GF-D8 (cell line): ENCODE measurements at regions not wholly inside any gene's neighbourhood (a gene's known extent, or its start where the extent isn't known, plus 50 kb on each side); places are given as distances from the start of the nearest gene placed in this dataset.

Experiments
- DNase-seq: peaks from one replicate; lab custom pipeline; 2025; lab: John Stamatoyannopoulos, UW

- DNase-seq: no peak
Observed at GRCh38 chr4:3704669-3705068, 61.5 kb upstream of the ADRA2C start.

- no peak for DNase-seq
Observed at GRCh38 chr4:3703677-3704521, 62.3 kb upstream of the ADRA2C start.

- no peak for DNase-seq
Observed at GRCh38 chr4:3703343-3703676, 62.9 kb upstream of the ADRA2C start.

- DNase-seq: no peak
Observed at GRCh38 chr4:3702561-3703221, 63.5 kb upstream of the ADRA2C start.

- no peak for DNase-seq
Observed at GRCh38 chr4:3701736-3702560, 64.2 kb upstream of the ADRA2C start.

- no peak for DNase-seq
Observed at GRCh38 chr4:3701271-3701734, 64.9 kb upstream of the ADRA2C start.

GRCh38 chr4:3700736-3701135 lies 65.4 kb upstream of the ADRA2C start:
- no peak for DNase-seq

- no peak for DNase-seq
Observed at GRCh38 chr4:3700223-3700622, 66.0 kb upstream of the ADRA2C start.

- DNase-seq: no peak
Observed at GRCh38 chr4:3699678-3700077, 66.5 kb upstream of the ADRA2C start.

- DNase-seq: no peak
Observed at GRCh38 chr4:3699261-3699660, 66.9 kb upstream of the ADRA2C start.

GRCh38 chr4:3697033-3697432 lies 69.2 kb upstream of the ADRA2C start:
- DNase-seq: no peak

- no peak for DNase-seq
Observed at GRCh38 chr4:3690551-3691152, 75.5 kb upstream of the ADRA2C start.

GRCh38 chr4:3689576-3690550 lies 76.3 kb upstream of the ADRA2C start:
- no peak for DNase-seq

- DNase-seq: no peak
Observed at GRCh38 chr4:3689006-3689405, 77.2 kb upstream of the ADRA2C start.

- DNase-seq: no peak
Observed at GRCh38 chr4:3688018-3688998, 77.9 kb upstream of the ADRA2C start.

- DNase-seq: no peak
Observed at GRCh38 chr4:3687538-3687937, 78.6 kb upstream of the ADRA2C start.

GRCh38 chr4:3686753-3687152 lies 79.4 kb upstream of the ADRA2C start:
- no peak for DNase-seq

- no peak for DNase-seq
Observed at GRCh38 chr4:3685081-3685645, 81.0 kb upstream of the ADRA2C start.

- DNase-seq: no peak
Observed at GRCh38 chr4:3684546-3684945, 81.6 kb upstream of the ADRA2C start.
